GM12878 (cell line): ENCODE measurements at regions not wholly inside any gene's neighbourhood (a gene's known extent, or its start where the extent isn't known, plus 50 kb on each side); places are given as distances from the start of the nearest gene placed in this dataset.
A peak's percentile ranks its signal among the peaks of the same experiment; 100 is the strongest.

ENCODE experiments used
- CBFB ChIP-seq: IDR thresholded peaks from 2 replicates; pipeline ENCODE4 v1.6.1; 2016; ENCODE audit warnings: antibody characterized with exemption, low read depth
- CREB1 ChIP-seq: IDR thresholded peaks from 2 replicates; pipeline ENCODE4 v1.6.1; 2012; ENCODE audit warnings: low read depth, mild to moderate bottlenecking, inconsistent platforms
- ETV6 ChIP-seq, 2 experiments: fragments of 450-650 bp in 1 of 2; IDR thresholded peaks in 1 of 2; conservative IDR thresholded peaks in 1 of 2; 2 replicates each; pipeline ENCODE4 v1.6.1; 2014; ENCODE audit warnings: antibody characterized with exemption in 1 of 2, borderline replicate concordance in 1 of 2, low read depth in 1 of 2, mild to moderate bottlenecking in 1 of 2, moderate library complexity in 1 of 2
- FOXM1 ChIP-seq: IDR thresholded peaks from 2 replicates; pipeline ENCODE4 v1.6.1; 2012; ENCODE audit warnings: low read depth, mild to moderate bottlenecking, inconsistent platforms, low read length, moderate library complexity
- GABPA ChIP-seq: IDR thresholded peaks from 2 replicates; pipeline ENCODE4 v1.6.1; 2014; ENCODE audit warnings: antibody characterized with exemption, low read depth, mild to moderate bottlenecking, inconsistent platforms
- HCFC1 ChIP-seq: fragments of 150-350 bp; IDR thresholded peaks from 2 replicates; pipeline ENCODE4 v1.6.1; 2014; ENCODE audit warnings: low read length
- IKZF1 ChIP-seq: fragments of 450-650 bp; conservative IDR thresholded peaks from 2 replicates; pipeline ENCODE4 v1.6.1; 2017; ENCODE audit warnings: antibody characterized with exemption, mild to moderate bottlenecking
- IKZF2 ChIP-seq, 2 experiments: fragments of 450-650 bp; IDR thresholded peaks; 2 replicates each; pipeline ENCODE4 v1.6.1; 2017; ENCODE audit warnings: mild to moderate bottlenecking in 2 of 2, moderate library complexity in 2 of 2
- IRF4 ChIP-seq: IDR thresholded peaks from 2 replicates; pipeline ENCODE4 v1.6.1; 2011; ENCODE audit warnings: low read depth, low read length
- IRF5 ChIP-seq: fragments of 450-650 bp; IDR thresholded peaks from 2 replicates; pipeline ENCODE4 v1.6.1; 2017; ENCODE audit warnings: borderline replicate concordance
- KDM1A ChIP-seq: fragments of 200-600 bp; sonication (generic); IDR thresholded peaks from 2 replicates; pipeline ENCODE4 v1.6.1; 2016; ENCODE audit warnings: borderline replicate concordance
- NFIC ChIP-seq: IDR thresholded peaks from 2 replicates; pipeline ENCODE4 v1.6.1; 2012; ENCODE audit warnings: low read depth, mild to moderate bottlenecking, inconsistent platforms, low read length, moderate library complexity
- NR2C2 ChIP-seq: IDR thresholded peaks from 2 replicates; pipeline ENCODE4 v1.6.1; 2011; ENCODE audit warnings: borderline replicate concordance, low read depth; ENCODE audit not compliant: control insufficient read depth, insufficient read length
- SIX5 ChIP-seq: IDR thresholded peaks from 2 replicates; pipeline ENCODE4 v1.6.1; 2011; ENCODE audit warnings: mild to moderate bottlenecking, low read depth, low read length, moderate library complexity; ENCODE audit not compliant: severe bottlenecking
- SMAD1 ChIP-seq: fragments of 450-650 bp; IDR thresholded peaks from 2 replicates; pipeline ENCODE4 v1.6.1; 2018; ENCODE audit warnings: mild to moderate bottlenecking, low read depth; ENCODE audit not compliant: partially characterized antibody
- SRF ChIP-seq, 2 experiments: IDR thresholded peaks; 2 replicates each; pipeline ENCODE4 v1.6.1; 2011; ENCODE audit warnings: low read depth in 2 of 2, low read length in 2 of 2, mild to moderate bottlenecking in 1 of 2, moderate library complexity in 1 of 2
- TCF3 ChIP-seq: IDR thresholded peaks from 2 replicates; pipeline ENCODE4 v1.6.1; 2012; ENCODE audit warnings: low read depth, mild to moderate bottlenecking, low read length, borderline replicate concordance; ENCODE audit not compliant: insufficient read depth
- ZNF207 ChIP-seq: fragments of 450-650 bp; IDR thresholded peaks from 2 replicates; pipeline ENCODE4 v1.6.1; 2014; ENCODE audit warnings: antibody characterized with exemption, mild to moderate bottlenecking, borderline replicate concordance

GRCh38 chr11:123258877-123259276 is 63.8 kb upstream of the CLMP start (continued):
- TF ChIP-seq FOXM1: 0 out of 2 replicates have a peak, but pooled peaks have one; percentile 62
- peak; percentile 66 for TF ChIP-seq NFIC
- TF ChIP-seq HCFC1: no peak
- TF ChIP-seq CREB1: no peak
- TF ChIP-seq SRF (IDR thresholded peaks at IDR 0.05; ENCODE audit: low read depth in 2 of 2, low read length in 2 of 2): 0 out of 4 replicates have a peak, but pooled peaks of 1 of the 2 experiments have one; percentile 2
- peak; percentile 64; the same call in 1 of the 2 replicates for TF ChIP-seq GABPA
- peak; percentile 16 to 18; a peak in 2 of 4 replicates for TF ChIP-seq IKZF2 (IDR thresholded peaks at IDR 0.05)
- no peak for TF ChIP-seq SIX5
- no peak for TF ChIP-seq NR2C2
- TF ChIP-seq IRF5: no peak
- TF ChIP-seq IKZF1: 0 out of 2 replicates have a peak, but pooled peaks have one; percentile 17
- TF ChIP-seq CBFB: peak; percentile 70; the same call in 1 of the 2 replicates
- no peak for TF ChIP-seq KDM1A
- TF ChIP-seq ZNF207: no peak
- TF ChIP-seq ETV6 (conservative IDR thresholded peaks at IDR 0.05 in 1 of 2, IDR thresholded peaks at IDR 0.05 in 1 of 2; ENCODE audit: borderline replicate concordance in 1 of 2, low read depth in 1 of 2): peak in 1 of 2 experiments; percentile 84; a peak in 2 of 4 replicates
- TF ChIP-seq TCF3: peak; percentile 79; the same call in 1 of the 2 replicates
- TF ChIP-seq IRF4: no peak
- TF ChIP-seq SMAD1: no peak
- TF ChIP-seq, all 136 proteins: peak for 13
